HFF-Myc (cell line): ENCODE measurements at regions not wholly inside any gene's neighbourhood (a gene's known extent, or its start where the extent isn't known, plus 50 kb on each side); places are given as distances from the start of the nearest gene placed in this dataset.

Experiments
- DNase-seq: peaks from one replicate; pipeline ENCODE4 v3.0.0-alpha.2; 2011; ENCODE audit warnings: low read depth; ENCODE audit errors: extremely low read depth
- H3K4me3 ChIP-seq: replicated peaks from 2 replicates; pipeline ENCODE4 v1.5.1; 2011; ENCODE audit warnings: low read depth, mild to moderate bottlenecking, control low read depth, low read length
- CTCF ChIP-seq: IDR thresholded peaks from 2 replicates; pipeline ENCODE4 v1.5.1; 2012; ENCODE audit warnings: mild to moderate bottlenecking, low read depth, low read length, control low read depth; ENCODE audit errors: missing control alignments

- no peak for TF ChIP-seq CTCF
- no peak overlapping the region for H3K4me3 ChIP-seq
- no peak for DNase-seq
Observed at GRCh38 chr19:30857388-30857787, 485.2 kb downstream of the ZNF536 start.

- no peak for TF ChIP-seq CTCF
- DNase-seq: no peak
- no peak overlapping the region for H3K4me3 ChIP-seq
Observed at GRCh38 chr19:30856786-30857185, 484.6 kb downstream of the ZNF536 start.

- no peak for TF ChIP-seq CTCF
- H3K4me3 ChIP-seq: no peak overlapping the region
- DNase-seq: no peak
Observed at GRCh38 chr19:30856376-30856775, 484.2 kb downstream of the ZNF536 start.

- no peak for TF ChIP-seq CTCF
- no peak for DNase-seq
- no peak overlapping the region for H3K4me3 ChIP-seq
Observed at GRCh38 chr19:30855442-30855841, 483.3 kb downstream of the ZNF536 start.

- TF ChIP-seq CTCF: no peak
- DNase-seq: no peak
- H3K4me3 ChIP-seq: no peak overlapping the region
Observed at GRCh38 chr19:30854661-30855060, 482.5 kb downstream of the ZNF536 start.

GRCh38 chr19:30854207-30854606, 482.0 kb downstream of the ZNF536 start:
- TF ChIP-seq CTCF: no peak
- DNase-seq: no peak
- no peak overlapping the region for H3K4me3 ChIP-seq

GRCh38 chr19:30853036-30853435, 480.9 kb downstream of the ZNF536 start:
- no peak overlapping the region for H3K4me3 ChIP-seq
- DNase-seq: no peak
- no peak for TF ChIP-seq CTCF
